ENCODE measurements at regions not wholly inside any gene's neighbourhood (a gene's known extent, or its start where the extent isn't known, plus 50 kb on each side); places are given as distances from the start of the nearest gene placed in this dataset.

- no peak for TF ChIP-seq CTCF (IDR thresholded peaks at IDR 0.05)
- no peak for TF ChIP-seq POLR2A (IDR thresholded peaks at IDR 0.05)
Measured at GRCh38 chr1:118321840-118322239, 136.8 kb upstream of the SPAG17 start.
